ENCODE measurements at regions not wholly inside any gene's neighbourhood (a gene's known extent, or its start where the extent isn't known, plus 50 kb on each side); places are given as distances from the start of the nearest gene placed in this dataset.
A peak's percentile ranks its signal among the peaks of the same experiment; 100 is the strongest.

DNA sequence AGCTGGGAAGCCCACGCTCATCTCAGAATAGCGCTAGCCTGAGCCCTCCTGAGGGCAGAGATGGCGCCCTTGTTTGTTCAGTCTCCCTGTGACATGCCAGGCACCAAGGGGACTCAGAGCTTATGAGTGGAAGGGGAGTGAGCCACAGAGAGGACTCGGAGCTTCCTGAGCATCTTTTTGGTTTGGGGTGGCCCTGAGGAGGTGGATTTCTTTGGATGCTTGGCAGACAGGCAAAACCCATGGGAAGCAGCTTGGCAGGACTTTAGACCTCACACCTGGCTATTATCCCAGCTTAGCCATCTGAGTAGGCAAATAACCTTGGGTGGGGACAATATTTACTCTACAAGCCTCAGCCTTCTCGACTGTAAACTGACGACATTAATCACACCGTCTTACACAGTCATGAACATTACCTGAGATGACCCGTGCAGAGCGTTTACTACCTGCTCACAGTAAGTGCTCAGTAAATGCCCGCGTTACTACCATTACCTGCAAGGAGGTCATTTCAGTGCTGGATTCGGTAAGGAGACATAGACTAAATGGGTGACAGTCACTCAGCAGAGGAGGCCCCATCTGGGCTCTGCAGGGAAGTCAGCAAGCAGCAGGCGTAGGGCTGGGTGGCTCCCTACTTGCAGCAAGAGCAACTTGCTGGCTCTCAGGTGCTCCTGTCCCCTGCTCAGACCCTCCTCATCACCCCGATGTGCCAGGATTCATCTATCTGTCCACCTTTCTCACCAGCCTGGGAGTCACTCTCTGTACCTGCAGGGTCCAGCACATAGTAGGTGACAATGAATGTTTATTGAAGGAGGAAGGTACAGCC is 54.9 kb downstream of the KLHDC7A start:
- no peak for DNase-seq (ENCODE audit: low read depth in 2 of 2)

DNA sequence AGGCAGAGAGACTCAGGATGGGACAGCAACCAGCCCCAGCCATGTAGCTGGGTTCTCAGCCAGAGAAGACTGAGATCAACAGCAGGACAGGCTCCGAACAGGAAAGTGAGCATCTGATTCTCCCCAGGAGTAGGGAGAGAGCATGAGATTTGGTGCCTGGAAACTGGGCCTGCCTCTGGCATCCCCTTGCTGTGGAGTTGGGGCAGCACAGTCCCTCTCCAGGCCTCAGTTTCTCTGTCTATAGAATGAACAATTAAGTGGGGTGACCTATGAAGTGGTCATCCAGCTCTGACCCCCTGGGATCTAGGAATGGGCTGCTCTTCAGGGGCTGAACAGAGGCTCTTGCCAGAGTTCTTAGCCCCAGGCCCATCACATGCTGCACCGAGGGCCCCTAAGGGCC is 55.6 kb downstream of the KLHDC7A start:
- no peak for DNase-seq (ENCODE audit: low read depth in 2 of 2)

DNA sequence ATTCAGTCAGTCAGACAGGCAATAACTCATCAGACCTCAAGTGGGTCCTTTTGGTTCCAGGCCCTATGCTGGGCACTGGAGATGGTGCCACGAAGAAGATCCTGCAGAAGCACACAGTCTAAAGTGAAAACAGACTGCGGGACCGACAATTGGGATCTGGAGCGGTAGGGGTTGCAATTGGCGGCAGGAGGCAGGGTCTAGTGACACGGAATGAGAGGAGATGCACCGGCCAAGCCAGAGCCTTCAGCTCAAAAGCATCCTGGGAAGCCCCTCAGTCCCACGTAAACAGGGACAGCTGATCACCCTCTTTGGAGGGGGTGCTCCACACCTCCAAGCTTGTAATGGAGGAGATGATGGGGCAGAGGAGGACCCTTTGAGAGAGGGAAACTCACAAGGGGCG is 56.2 kb downstream of the KLHDC7A start:
- no peak for DNase-seq (ENCODE audit: low read depth in 2 of 2)

DNA sequence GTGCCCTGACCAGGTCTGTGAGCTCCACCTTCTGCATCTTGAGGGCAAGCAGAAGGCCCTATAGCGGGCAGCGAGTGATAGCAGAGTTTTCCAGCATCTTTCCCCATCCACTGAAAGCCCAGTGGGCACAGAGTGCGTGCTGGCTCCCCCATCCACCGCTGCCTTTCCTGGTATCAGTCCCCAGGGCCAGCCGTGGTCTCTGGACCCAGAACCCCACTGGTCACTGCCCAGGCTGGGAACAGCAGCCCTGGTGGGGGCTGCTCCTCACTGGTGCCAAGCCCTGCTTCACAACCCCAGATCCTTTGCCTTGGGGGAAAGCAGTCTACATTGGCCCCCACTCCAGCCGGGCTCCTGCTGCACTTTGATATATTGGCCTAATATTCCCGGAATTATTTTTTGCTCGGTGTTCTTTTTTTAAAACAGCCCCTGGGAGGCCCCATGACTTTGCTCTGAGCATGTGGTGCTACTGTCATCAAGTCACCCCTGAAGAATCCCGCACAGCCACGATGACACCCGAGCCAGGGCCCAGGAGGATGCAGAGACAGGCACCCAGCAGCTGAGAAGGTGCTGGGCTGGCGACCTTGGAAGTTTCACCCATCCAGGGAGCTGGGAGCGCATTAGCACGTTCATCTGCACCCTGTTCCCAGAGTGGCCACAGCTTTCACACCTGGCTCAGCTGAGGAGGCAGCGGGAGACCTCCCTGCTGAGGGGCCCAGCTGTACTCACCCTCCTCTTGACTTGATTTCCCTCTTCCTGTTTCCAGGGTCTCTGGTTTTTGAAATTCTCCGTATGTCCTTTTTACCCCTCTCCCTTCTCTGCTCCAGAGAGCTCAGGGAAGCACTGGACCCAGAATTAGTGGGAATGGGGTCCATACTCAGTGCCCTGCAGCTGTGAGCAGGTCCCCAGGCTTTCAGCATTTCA is 56.9 kb downstream of the KLHDC7A start:
- no peak for DNase-seq (ENCODE audit: low read depth in 2 of 2)

DNA sequence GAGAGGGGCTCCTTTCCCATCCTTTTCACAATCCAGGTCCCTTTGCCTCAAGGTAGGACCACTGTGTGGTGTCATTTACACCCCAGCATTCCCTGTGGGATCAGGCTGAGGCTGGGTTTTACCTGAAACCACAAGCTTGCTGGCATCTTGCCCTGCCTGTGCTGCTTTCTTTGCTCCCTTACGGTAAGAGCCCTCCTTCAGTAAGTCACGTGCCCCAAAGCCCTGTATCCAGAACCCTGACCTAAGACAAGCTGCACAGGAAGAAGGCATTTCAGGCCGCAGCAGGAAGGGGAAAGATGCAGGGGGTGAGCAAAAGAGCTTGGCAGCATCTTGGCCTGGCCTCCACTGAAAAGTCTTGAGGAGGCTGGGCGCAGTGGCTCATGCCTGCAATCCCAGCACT is 58.4 kb downstream of the KLHDC7A start:
- no peak for DNase-seq (ENCODE audit: low read depth in 2 of 2)

DNA sequence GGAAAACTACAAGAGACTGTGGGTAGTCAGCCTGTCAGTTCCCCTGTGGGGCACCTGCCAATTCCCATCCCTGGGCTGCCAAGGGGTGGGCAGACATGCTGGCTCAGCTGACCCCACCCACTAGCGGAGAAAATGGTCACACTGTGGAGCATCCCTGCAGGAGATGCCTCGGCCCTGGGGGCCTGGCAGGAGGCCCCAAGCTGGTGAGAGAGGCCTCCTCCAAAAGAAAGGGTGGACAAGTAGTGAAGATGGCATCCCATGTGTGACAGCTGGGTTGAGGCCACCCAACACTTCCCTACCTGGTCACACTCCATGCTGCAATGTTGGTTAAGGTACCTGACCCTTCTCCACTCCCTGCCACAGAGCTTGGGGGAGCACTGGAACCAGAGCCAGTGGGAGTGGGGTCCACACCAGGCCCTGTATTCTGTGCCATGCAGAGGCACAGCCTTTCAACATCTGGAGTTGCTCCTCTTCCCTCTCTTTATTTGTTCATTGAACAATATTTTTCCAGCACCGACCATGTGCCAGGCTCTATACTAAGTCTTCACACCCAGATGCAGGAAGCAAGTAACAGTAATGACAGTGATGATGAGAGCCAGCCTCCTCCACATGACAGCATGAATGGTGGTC is 59.5 kb downstream of the KLHDC7A start:
- no peak for DNase-seq (ENCODE audit: low read depth in 2 of 2)

DNA sequence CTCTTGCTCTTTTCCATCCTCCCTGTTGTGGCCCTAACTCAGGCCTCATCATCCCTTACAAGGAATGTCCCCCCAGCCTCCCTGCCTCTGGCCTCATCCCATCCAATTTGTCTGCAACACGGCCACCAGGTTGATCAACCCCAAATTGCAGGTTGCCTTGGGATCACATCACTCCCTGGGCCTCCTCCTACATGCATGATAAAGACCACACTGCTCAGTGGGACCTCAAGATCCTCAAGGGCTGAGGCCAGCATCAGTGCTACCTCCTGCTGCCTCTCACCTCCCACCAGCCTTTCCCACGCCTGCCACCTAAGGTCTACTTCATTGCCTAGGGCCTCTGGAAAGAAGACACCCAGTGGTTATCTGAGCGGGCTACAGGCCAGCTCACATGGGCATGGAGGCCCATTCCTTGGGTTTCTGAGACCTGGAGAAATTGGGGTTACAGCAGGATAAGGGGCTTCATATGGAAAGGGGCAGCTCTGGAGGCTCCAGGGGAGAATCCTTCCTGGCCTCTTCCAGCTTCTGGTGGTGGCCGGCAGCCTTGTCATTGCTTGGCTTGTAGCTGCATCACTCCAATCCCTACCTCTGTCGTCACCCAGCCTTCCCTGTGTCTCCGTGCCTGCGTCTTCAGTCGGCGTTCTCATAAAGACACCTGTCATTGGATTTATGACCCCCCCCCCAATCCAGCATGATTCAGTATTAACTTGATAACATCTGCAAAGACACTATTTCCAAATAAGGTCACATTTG is 60.5 kb downstream of the KLHDC7A start:
- no peak for DNase-seq (ENCODE audit: low read depth in 2 of 2)

DNA sequence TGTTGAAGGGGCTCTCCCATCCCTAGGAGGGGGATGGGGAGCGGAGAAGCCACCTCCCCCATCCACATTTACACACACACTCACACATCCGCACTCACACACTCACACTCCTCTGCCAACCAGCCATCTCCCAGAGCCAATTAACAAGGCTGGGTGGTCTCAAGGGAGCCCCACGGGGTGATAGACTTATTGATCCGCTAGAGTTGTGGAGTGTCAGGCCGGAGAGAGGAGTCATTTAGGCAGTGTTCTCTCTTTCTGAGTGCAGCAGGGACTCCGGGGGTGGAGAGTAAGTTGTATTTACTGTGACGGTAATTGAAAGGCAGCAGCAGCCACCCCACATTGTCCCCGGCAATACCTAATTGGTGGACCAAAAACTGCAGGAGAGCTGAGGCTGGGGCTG is 61.6 kb downstream of the KLHDC7A start:
- DNase-seq (ENCODE audit: low read depth in 2 of 2) = no peak

DNA sequence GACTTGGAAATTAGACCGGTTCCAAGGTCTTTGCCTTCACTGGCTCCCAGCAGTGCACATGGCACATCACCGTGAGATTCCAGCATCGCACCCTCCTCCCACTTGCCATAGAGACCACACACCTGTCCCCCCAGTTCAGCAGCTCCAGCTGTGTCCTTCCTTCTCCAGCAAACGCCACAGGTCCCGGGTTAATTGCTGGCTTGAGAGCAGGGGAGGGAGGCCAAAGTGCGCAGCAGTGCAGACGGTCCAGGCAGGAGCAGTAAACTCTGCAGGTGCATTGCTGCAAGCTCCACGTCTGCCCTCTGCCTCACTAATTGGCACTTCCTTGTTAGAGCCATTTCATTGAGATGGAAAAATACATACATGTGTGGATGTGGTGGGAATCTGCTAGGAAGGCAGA is 65.3 kb downstream of the KLHDC7A start:
- no peak for DNase-seq (ENCODE audit: low read depth in 2 of 2)

DNA sequence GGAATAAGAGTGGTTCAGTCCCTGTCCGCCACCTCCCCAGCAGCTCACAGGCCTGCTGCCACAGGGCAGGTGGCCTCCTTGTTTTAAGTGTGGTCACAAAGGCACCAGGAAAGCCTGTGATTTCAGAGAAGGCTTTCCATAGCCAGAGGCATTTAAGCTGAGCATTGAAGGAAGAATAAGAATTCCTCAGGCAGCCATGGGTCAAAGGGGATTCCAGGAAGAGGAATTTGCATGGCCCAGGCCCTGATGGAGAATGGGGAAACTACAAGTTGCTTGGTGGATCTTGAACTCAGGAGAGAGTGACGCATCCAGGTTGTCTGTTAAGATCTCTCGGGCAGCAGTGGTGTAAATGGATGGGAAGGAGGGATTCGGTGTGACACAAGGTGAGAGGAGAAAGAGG is 66.7 kb downstream of the KLHDC7A start:
- no peak for DNase-seq (ENCODE audit: low read depth in 2 of 2)

DNA sequence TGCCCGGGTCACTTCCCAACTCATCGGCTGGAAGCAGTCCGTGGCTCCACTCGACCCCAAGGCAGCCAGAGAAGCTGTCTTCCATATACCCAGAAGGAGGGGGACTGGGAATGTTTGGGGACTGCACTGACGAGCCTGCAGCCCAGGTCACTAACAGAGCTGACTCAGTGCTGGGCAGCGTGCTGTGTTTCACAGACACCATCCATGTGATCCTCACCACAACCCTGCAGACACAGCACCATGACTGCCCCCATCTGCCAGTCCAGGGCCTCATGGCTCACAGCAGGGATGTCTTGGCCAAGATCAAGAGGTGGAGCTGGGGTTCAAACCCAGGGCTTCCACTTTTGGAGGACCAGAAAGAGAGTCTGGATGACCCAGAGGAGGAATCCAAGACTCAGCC is 67.9 kb downstream of the KLHDC7A start:
- no peak for DNase-seq (ENCODE audit: low read depth in 2 of 2)

DNA sequence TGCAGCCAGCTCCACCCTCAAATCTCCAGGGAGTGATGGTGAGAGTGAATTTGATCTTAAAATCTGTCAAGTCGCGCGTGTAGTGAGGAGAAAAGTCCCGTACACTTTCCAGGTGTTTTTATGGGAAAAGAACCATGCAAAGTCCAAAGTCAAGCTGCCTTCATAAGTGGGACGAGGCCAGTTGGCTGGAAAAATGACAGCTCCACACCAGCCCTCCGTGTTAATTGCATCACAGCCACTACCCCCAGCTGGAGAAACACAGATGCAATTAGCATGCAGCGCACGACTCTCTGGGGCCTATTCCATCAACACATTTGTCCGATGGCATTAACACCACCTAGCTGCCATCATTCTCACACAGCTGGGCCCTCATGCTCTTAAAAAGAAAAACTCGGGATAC is 68.4 kb downstream of the KLHDC7A start:
- no peak for DNase-seq (ENCODE audit: low read depth in 2 of 2)

DNA sequence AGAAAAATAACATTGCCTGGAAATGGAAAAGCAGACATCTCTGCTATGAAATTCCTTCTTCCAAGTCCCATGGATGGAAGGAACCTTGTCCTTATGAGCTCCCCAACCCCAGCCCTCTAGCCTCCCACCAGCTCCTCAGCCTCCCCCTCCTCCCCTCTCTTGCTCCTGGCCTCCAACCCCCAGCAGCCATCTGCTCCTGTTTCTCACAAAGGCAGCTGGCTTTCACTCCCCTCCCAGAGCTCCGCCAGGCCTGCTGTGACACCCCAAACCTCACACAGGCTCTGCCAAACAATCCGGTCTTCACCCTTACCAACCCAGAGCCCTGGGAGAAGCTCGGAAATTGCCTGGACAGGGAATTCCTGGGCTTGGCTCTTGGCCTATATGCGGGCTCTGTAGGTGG is 69.2 kb downstream of the KLHDC7A start:
- DNase-seq (ENCODE audit: low read depth in 2 of 2) = no peak

DNA sequence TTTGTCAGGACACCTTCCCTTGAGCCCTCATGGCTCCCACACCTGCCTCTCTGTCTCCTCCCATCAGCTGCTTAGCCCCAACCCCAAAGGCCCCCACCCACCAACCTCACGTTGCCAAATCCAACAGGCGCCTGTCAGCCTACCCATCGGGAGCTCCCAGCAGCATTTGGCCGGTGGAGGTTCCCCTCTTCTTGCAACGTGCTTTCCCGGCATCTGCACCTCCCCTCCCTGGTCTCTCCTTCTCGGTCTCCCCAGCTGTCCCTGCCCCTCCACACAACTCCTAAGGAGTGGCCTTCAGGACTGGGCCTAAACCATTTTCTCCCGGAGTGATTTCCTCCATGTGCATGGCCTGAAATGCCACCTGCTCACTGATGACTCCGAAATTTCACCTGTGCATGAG is 71.9 kb downstream of the KLHDC7A start:
- no peak for DNase-seq (ENCODE audit: low read depth in 2 of 2)

DNA sequence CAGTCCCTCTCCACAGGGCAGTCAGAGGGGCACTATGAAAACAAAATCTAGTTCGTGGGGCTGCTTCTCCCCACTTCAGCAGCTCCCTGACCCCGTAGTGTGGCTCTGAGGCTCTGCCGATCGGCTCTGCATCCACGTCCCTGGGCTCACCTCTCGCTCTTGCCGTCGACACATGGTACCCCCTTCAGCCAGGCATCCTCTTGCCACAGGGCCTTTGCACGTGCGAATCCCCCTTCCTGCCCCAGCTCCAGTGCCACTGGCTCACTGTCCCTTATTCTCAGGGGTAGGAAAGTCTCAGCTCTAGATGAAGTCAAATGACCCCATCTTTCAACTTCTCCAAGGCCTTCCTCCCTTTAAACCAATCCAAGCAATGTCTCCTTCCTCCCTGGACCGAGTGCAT is 72.7 kb downstream of the KLHDC7A start:
- no peak for DNase-seq (ENCODE audit: low read depth in 2 of 2)

DNA sequence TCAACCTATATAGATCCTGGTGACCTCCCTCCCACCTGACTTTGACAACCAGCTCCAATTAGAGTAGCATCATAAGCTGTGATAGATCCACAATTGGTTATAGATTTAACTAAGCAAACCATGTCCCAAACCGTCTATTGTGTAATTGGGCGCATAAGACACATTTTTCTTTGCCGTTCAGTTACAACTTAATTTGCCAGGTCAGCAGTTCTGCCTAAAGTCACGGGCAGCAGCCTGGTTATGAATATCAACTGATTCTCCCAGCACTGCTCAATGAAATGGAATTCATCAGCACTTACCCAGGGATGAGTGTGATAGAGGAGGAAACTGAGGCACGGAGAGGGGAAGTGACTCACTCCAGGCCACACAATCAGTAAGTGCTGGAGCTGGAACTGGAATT is 73.4 kb downstream of the KLHDC7A start:
- DNase-seq (ENCODE audit: low read depth in 2 of 2) = no peak

DNA sequence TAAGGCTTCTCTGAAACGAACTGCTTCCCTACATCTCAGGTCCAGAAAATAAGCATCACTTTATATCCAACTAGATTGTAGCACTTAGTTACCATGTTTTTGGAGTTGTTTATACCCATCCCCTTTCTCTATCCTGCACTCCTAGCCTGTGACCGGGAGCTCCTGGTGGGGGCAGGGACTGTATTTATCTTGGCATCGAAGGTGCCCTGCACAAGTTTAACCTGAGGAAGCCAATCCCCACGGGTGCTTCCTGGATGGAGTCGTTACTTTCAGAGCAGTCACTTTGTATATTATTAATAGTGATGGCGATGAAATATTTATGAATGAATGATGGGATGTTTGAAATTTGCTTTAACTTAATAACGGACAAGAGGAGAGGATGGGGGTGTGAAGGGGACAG is 73.9 kb downstream of the KLHDC7A start:
- DNase-seq (ENCODE audit: low read depth in 2 of 2) = no peak

DNA sequence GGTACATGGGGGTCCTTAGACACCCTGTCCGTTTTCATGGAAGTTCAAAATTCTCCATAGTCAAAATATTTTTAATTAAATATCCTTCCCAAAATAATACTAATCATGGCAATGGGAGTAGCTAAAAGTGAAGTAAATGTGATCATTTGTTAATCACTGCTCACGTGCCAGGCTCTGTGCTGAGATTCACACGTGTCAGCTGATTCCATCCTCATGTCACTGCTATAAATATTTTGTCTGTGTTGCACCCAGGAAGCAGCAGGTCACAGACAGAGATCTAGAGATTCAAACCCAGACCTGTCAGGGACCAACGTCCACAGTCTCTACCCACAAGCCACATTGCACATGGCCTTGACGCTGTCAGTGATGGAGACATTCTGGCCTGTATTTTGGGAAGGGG is 74.3 kb downstream of the KLHDC7A start:
- no peak for DNase-seq (ENCODE audit: low read depth in 2 of 2)

DNA sequence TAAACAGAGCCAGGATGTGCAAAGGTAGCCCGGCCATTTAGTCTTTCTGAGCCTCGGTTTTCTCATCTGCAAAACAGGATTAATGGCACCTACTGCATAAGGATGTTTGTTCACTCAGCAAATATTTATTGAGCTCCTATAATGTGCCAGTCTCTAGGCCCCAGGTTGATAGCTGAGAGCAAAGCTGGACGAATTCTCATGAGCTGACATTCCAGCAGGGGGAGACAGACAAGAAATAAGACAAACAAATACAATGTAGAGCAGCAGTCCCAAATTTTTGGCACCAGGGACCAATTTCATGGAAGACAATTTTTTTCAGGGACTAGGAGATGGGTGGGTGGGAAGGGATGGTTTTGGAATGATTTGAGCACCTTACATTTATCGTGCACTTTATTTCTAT is 74.3 kb upstream of the PAX7 start:
- no peak for DNase-seq (ENCODE audit: low read depth in 2 of 2)

DNA sequence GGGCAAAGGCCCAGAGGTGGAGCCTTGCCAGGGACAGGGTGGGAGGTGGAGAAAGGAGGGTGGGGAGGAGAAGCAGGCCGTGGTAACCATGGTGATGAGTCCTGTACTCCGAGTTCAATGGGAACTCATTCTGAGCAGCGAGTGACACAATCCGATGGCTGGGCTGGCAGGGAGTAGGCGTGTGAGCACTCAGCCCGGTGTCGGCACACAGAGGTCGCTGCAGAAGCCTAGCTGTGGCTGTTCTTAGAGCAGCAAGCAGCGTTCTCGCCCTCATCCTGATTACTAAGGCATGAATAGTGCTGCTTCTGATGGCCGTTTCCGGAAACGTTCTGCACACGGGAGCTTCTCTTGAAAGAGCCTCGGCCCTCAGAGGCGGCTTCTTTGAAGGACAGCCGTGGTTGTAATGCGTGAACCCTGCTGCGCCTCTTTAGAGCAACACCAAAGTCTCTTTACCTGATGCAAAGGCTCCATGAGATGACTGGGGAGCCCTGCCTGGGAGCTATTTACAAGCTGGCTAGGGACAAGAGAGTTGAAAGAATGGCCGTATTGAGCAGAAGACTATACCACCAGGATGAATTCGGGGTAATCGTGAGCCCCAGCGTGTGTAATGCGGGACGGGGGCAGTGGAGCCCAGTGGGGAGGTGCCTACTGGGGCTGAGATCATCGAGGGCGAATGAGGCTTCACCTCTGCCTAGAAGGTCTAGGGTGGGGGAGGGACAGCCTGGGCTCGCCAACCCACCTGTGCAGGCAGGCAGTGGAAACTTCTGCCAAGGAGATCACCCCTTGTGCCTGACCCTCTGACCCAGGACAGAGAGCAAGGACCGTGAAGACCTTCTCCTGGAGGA is 72.8 kb upstream of the PAX7 start:
- DNase-seq (ENCODE audit: low read depth in 2 of 2) = peak in 1 of 2 donors; percentile 8

DNA sequence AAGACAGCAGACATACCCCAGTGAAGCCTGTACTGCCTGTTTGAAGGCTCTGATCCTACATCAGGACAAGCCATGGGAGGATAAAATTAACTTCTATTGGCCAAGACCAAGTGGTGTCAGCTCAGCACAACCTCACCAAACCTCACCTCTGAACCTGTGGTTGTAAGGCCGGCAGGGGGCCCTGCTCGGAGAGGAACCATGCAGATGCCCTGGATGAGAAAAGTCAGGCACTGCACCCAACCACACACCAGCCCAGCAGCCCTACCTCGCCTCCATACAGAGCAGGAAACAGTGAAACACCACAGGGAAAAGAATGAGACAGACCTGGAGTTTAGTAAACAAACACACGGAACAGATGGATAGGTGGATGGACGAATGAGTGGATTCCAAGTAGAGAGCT is 70.0 kb upstream of the PAX7 start:
- no peak for DNase-seq (ENCODE audit: low read depth in 2 of 2)

Data from stimulated activated CD4-positive, alpha-beta T cell treated with anti-CD3 and anti-CD28 coated beads, Interleukin-4, amount 100 ng/mL, for 48 hours (primary cell).